ENCODE measurements at regions not wholly inside any gene's neighbourhood (a gene's known extent, or its start where the extent isn't known, plus 50 kb on each side); places are given as distances from the start of the nearest gene placed in this dataset.

DNA sequence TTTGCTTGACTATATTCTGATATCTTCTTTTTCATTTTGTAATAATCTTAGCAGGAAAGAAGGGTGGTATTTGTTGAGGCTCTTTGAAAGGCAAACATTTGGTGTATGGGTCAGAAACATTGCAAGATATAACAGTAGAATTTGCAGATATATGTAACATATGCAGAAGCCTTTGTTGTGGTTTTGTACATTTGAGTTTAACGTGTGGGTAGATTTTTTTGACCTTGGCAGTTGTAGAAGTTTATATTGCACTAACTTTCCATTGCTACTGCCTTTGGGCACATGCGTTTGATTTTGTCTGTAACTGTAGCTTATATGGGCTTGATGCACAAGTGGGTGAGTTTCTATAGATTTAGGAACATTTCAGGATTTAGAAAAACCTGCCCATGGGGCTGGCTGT is 78.5 kb upstream of the SPRY2 start:
- TF ChIP-seq, protein P1, sequence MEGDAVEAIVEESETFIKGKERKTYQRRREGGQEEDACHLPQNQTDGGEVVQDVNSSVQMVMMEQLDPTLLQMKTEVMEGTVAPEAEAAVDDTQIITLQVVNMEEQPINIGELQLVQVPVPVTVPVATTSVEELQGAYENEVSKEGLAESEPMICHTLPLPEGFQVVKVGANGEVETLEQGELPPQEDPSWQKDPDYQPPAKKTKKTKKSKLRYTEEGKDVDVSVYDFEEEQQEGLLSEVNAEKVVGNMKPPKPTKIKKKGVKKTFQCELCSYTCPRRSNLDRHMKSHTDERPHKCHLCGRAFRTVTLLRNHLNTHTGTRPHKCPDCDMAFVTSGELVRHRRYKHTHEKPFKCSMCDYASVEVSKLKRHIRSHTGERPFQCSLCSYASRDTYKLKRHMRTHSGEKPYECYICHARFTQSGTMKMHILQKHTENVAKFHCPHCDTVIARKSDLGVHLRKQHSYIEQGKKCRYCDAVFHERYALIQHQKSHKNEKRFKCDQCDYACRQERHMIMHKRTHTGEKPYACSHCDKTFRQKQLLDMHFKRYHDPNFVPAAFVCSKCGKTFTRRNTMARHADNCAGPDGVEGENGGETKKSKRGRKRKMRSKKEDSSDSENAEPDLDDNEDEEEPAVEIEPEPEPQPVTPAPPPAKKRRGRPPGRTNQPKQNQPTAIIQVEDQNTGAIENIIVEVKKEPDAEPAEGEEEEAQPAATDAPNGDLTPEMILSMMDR (IDR thresholded peaks at IDR 0.05; ENCODE audit: extremely low read depth in 1 of 2, insufficient read depth in 1 of 2, low read depth in 1 of 2, low read length in 2 of 2), result no peak
- no peak for TF ChIP-seq POLR2A (IDR thresholded peaks at IDR 0.05; ENCODE audit: low read depth, low read length)
- TF ChIP-seq POLR2AphosphoS5 (IDR thresholded peaks at IDR 0.05; ENCODE audit: insufficient read depth, low read depth, low read length), result no peak

Measured in endothelial cell of umbilical vein (primary cell).